Panc1 (cell line): ENCODE measurements at regions not wholly inside any gene's neighbourhood (a gene's known extent, or its start where the extent isn't known, plus 50 kb on each side); places are given as distances from the start of the nearest gene placed in this dataset.

ENCODE experiments used
- ATAC-seq: fragments of 200-7000 bp; cut with Tn5 transposase; 2 replicates; pipeline ENCODE4 v1.9.1; 2020; ENCODE audit warnings: mild to moderate bottlenecking, moderate library complexity
- BruUV-seq: library from RNA; stranded (reverse); fragments of 400-500 nt; replicated peaks from 2 replicates; lab custom pipeline; 2021; lab: Mats Ljungman, UMichigan
- CTCF ChIA-PET: fragments of 300-600 bp; sonication (Branson Sonifier 250); formaldehyde crosslinking; loops from one replicate; lab custom pipeline; 2022; ENCODE audit warnings: antibody characterized with exemption; lab: Charles Lee
- POLR2A ChIA-PET: fragments of 300-600 bp; sonication (Branson Sonifier 250); formaldehyde crosslinking; loops from one replicate; lab custom pipeline; 2022; ENCODE audit warnings: antibody characterized with exemption; lab: Charles Lee
- DNase-seq: peaks from one replicate; pipeline ENCODE4 v3.0.0-alpha.2; 2010; ENCODE audit warnings: low read depth, low spot score
- H3K27ac ChIP-seq: 2 replicates; pipeline ENCODE4 v1.5.1; 2011; ENCODE audit warnings: mild to moderate bottlenecking, low read length, inconsistent platforms
- H3K27me3 ChIP-seq: fragments of 200-500 bp; sonication (Bioruptor generic); 2 replicates; pipeline ENCODE4 v1.6.0; 2014; ENCODE audit warnings: low read length, inconsistent platforms; ENCODE audit not compliant: control insufficient read depth, insufficient read depth
- H3K36me3 ChIP-seq: fragments of 200-500 bp; sonication (Bioruptor generic); 2 replicates; pipeline ENCODE4 v1.5.1; 2014; ENCODE audit warnings: inconsistent platforms, mild to moderate bottlenecking, low read length, moderate library complexity; ENCODE audit not compliant: control insufficient read depth, insufficient read depth
- H3K4me1 ChIP-seq: 2 replicates; pipeline ENCODE4 v1.5.1; 2011; ENCODE audit warnings: inconsistent platforms, mild to moderate bottlenecking, low read length, moderate library complexity; ENCODE audit not compliant: control insufficient read depth, insufficient read depth
- H3K4me3 ChIP-seq, 2 experiments: 2 replicates each; pipeline ENCODE4 v1.5.1; 2011 to 2012; ENCODE audit warnings: low read depth in 2 of 2, low read length in 2 of 2, mild to moderate bottlenecking in 2 of 2, inconsistent platforms in 1 of 2, moderate library complexity in 1 of 2
- H3K9me3 ChIP-seq: fragments of 200-500 bp; sonication (Bioruptor generic); 2 replicates; pipeline ENCODE4 v1.5.1; 2014; ENCODE audit warnings: low read depth, mild to moderate bottlenecking, inconsistent platforms, low read length, moderate library complexity; ENCODE audit not compliant: control insufficient read depth, insufficient read depth
- CTCF ChIP-seq: fragments of 450-650 bp; IDR thresholded peaks from 2 replicates; pipeline ENCODE4 v1.5.1; 2017; ENCODE audit warnings: mild to moderate bottlenecking
- POLR2AphosphoS5 ChIP-seq: IDR thresholded peaks from 2 replicates; pipeline ENCODE4 v1.6.1; 2012; ENCODE audit warnings: mild to moderate bottlenecking, low read depth, low read length, moderate library complexity
- REST ChIP-seq, 2 experiments: IDR thresholded peaks; 2 replicates each; pipeline ENCODE4 v1.6.1; 2011 to 2012; ENCODE audit warnings: low read depth in 2 of 2, control low read depth in 1 of 2, low read length in 1 of 2, mild to moderate bottlenecking in 1 of 2, moderate library complexity in 1 of 2; ENCODE audit not compliant: insufficient read depth in 1 of 2
- SIN3A ChIP-seq: IDR thresholded peaks from 2 replicates; pipeline ENCODE4 v1.6.1; 2012; ENCODE audit warnings: low read depth, mild to moderate bottlenecking, low read length, moderate library complexity, borderline replicate concordance; ENCODE audit not compliant: insufficient read depth
- TCF7L2 ChIP-seq: IDR thresholded peaks from 2 replicates; pipeline ENCODE4 v1.6.1; 2011; ENCODE audit warnings: mild to moderate bottlenecking, low read depth, low read length, inconsistent platforms
- in situ Hi-C: cut with HindIII; loops from 2 replicates; pipeline ENCODE4 v1.10.0; 2016; ENCODE audit warnings: low sequenced_read_pairs, low pct_unique_long_range_greater_than_20kb
- intact Hi-C: fragments of 100-400 bp; cut with micrococcal nuclease; formaldehyde crosslinking; loops from one replicate; pipeline ENCODE4 v1.10.0; 2022; ENCODE audit not compliant: unreplicated experiment

- Histone ChIP-seq H3K27me3 (no peaks in the 10 kb centered on the region), H3K27ac (no peak overlapping the region), H3K4me3 (no peak overlapping the region), H3K36me3 (no peaks in the 10 kb centered on the region), H3K9me3 (no peaks in the 10 kb centered on the region), H3K4me1 (no peaks in the 10 kb centered on the region)
- no peak for DNase-seq
- BruUV-seq = no TSS peak
- no peak for ATAC-seq
- in situ Hi-C loops (no loop called here), intact Hi-C loops (loop anchor here (2.0 kb wide), 1 partner anchor 24 kb away; no protein-coding TSS in a partner anchor)
- ChIA-PET CTCF (no interaction called here), POLR2A (no interaction called here)
- TF ChIP-seq TCF7L2 = no peak
- TF ChIP-seq CTCF = no peak
- TF ChIP-seq REST (IDR thresholded peaks at IDR 0.05; ENCODE audit: insufficient read depth in 1 of 2, low read depth in 2 of 2, low read length in 1 of 2) = no peak
- no peak for TF ChIP-seq POLR2AphosphoS5
- TF ChIP-seq SIN3A = no peak
Measured at GRCh38 chr7:32140210-32140939, 70.2 kb upstream of the PDE1C start.

- TF ChIP-seq POLR2AphosphoS5 = no peak
- TF ChIP-seq TCF7L2 = no peak
- TF ChIP-seq SIN3A = no peak
- no peak for TF ChIP-seq CTCF
- no peak for TF ChIP-seq REST (IDR thresholded peaks at IDR 0.05; ENCODE audit: insufficient read depth in 1 of 2, low read depth in 2 of 2, low read length in 1 of 2)
Measured at GRCh38 chr7:32137059-32137458, 66.9 kb upstream of the PDE1C start.

More at GRCh38 chr7:32137059-32137458, 66.9 kb upstream of the PDE1C start:
- DNase-seq = no peak
- POLR2A ChIA-PET = no interaction called here
- Histone ChIP-seq H3K4me1 (no peaks in the 10 kb centered on the region), H3K4me3 (no peak overlapping the region), H3K36me3 (no peaks in the 10 kb centered on the region), H3K9me3 (no peaks in the 10 kb centered on the region), H3K27ac (no peak overlapping the region), H3K27me3 (no peaks in the 10 kb centered on the region)
- CTCF ChIA-PET = no interaction called here
- no TSS peak for BruUV-seq
- ATAC-seq = no peak
- intact Hi-C loops = no loop called here
- in situ Hi-C loops = no loop called here
